HAP-1 (cell line): ENCODE measurements at regions not wholly inside any gene's neighbourhood (a gene's known extent, or its start where the extent isn't known, plus 50 kb on each side); places are given as distances from the start of the nearest gene placed in this dataset.
A peak's percentile ranks its signal among the peaks of the same experiment; 100 is the strongest.
"Not testable (repeated sequence)": the region's sequence is repeated elsewhere in the genome, so short reads cannot be mapped to it uniquely, and the experiment has no call there.

Experiments used
- DNase-seq, 2 experiments: peaks; one replicate each; pipeline ENCODE4 v3.0.0-alpha.2; 2016 to 2020; ENCODE audit warnings: low spot score in 2 of 2
- H3K27me3 ChIP-seq: fragments of 250-450 bp; sonication (Bioruptor Pico); 2 replicates; pipeline ENCODE4 v1.5.1; 2020; ENCODE audit warnings: low read depth, mild to moderate bottlenecking, moderate library complexity
- H3K36me3 ChIP-seq: fragments of 250-450 bp; sonication (Bioruptor Pico); replicated peaks from 2 replicates; pipeline ENCODE4 v1.5.1; 2020; ENCODE audit warnings: mild to moderate bottlenecking
- H3K4me1 ChIP-seq: fragments of 250-450 bp; sonication (Bioruptor Pico); 2 replicates; pipeline ENCODE4 v1.5.1; 2020; ENCODE audit warnings: mild to moderate bottlenecking
- H3K4me3 ChIP-seq: fragments of 250-450 bp; sonication (Bioruptor Pico); 2 replicates; pipeline ENCODE4 v1.5.1; 2020; ENCODE audit warnings: mild to moderate bottlenecking, moderate library complexity
- H3K9me3 ChIP-seq: fragments of 250-450 bp; sonication (Bioruptor Pico); 2 replicates; pipeline ENCODE4 v1.5.1; 2020; ENCODE audit warnings: mild to moderate bottlenecking, moderate library complexity
- in situ Hi-C: fragments of 300-500 bp; cut with MboI; formaldehyde crosslinking; loops from 3 replicates; pipeline ENCODE4 v1.14.3; 2020; ENCODE audit warnings: low sequenced_read_pairs, inconsistent platforms, mixed read lengths

GRCh38 chr16:27642756-27643155, 92.8 kb downstream of the KATNIP start:
- in situ Hi-C loops = loop anchor here (25.0 kb wide), 1 partner anchor 220 kb away; no protein-coding TSS in a partner anchor
- Histone ChIP-seq H3K9me3 (no peaks in the 10 kb centered on the region), H3K4me1 (no peaks in the 10 kb centered on the region), H3K27me3 (no peaks in the 10 kb centered on the region), H3K4me3 (no peak overlapping the region), H3K36me3 (no peaks in the 10 kb centered on the region)
- DNase-seq = peak in 1 of 2 experiments; percentile 21

GRCh38 chr16:27644165-27644564, 94.2 kb downstream of the KATNIP start:
- Histone ChIP-seq H3K27me3 (no peaks in the 10 kb centered on the region), H3K4me1 (no peaks in the 10 kb centered on the region), H3K9me3 (no peaks in the 10 kb centered on the region), H3K4me3 (no peak overlapping the region), H3K36me3 (no peaks in the 10 kb centered on the region)
- in situ Hi-C loops = loop anchor here (25.0 kb wide), 1 partner anchor 218 kb away; no protein-coding TSS in a partner anchor
- DNase-seq = peak in 1 of 2 experiments; percentile 14

DNA sequence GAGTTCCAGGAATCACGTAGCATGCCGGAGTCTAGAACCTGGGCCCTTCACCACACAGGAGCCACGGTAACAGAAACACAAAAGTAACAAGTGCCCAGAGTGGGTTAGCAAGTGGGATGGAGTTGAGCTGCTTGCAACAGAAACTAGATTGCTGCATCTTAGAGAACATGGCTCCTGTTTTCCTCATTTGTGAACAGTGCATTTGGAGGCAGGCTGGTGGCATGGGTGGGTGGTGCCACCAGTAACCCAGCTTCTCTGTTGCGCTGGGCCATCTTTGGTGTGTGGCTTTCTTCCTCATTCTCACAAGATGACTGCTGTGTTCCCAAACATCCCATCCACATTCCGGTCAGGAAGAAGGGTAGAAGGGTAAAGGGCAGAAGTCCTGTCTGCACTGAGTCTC, 95.5 kb downstream of the KATNIP start:
- Histone ChIP-seq H3K4me1 (no peaks in the 10 kb centered on the region), H3K27me3 (no peaks in the 10 kb centered on the region), H3K9me3 (no peaks in the 10 kb centered on the region), H3K36me3 (no peaks in the 10 kb centered on the region), H3K4me3 (no peak overlapping the region)
- in situ Hi-C loops = loop anchor here (25.0 kb wide), 1 partner anchor 217 kb away; no protein-coding TSS in a partner anchor
- no peak for DNase-seq

DNA sequence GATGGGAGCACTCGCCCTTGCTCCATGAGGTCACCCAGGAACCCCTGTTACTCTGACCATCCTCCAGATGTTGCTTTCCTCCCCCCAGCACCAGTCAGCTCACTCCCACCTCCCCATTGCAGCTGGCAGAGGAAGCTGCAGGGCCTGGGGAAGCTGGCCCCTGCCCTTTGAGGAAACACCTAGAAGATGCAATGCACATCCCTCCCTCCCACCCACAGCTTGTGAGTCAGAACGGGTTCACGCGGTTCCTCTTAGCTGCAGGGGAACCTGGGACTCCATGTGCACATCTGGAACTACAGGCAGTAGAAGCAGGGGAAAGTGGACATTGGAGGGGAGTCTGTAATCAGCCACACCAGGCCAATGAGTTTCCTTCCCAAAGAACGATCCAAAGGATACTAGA, 96.9 kb downstream of the KATNIP start:
- in situ Hi-C loops = loop anchor here (25.0 kb wide), 1 partner anchor 215 kb away; no protein-coding TSS in a partner anchor

DNA sequence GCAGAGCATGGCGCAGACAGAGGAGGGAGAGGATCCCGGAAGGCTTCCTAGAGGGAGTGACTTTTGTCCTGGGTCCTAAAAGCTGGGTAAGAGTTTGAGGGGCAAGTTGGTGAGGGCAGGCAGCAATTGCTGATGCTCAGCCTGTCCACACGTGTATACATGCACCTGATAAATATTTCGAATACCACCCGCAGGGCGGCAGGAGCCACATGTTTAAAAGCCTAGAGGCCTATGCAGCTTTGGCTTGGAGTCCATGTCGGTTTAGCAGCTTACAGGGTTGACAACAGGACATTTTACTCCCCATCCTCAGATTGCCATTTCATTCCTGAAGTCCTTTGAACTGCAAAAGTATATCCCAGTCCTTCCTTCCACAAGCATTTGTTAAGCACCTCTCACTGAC, 99.1 kb downstream of the KATNIP start:
- DNase-seq = no peak
- in situ Hi-C loops = loop anchor here (25.0 kb wide), 1 partner anchor 213 kb away; no protein-coding TSS in a partner anchor
- H3K9me3 ChIP-seq = no peaks in the 10 kb centered on the region
- no peaks in the 10 kb centered on the region for H3K36me3 ChIP-seq
- no peak overlapping the region for H3K4me3 ChIP-seq
- H3K4me1 ChIP-seq = no peaks in the 10 kb centered on the region
- no peaks in the 10 kb centered on the region for H3K27me3 ChIP-seq

More for the DNA sequence above, 96.9 kb downstream of the KATNIP start:
- Histone ChIP-seq H3K27me3 (no peaks in the 10 kb centered on the region), H3K4me1 (no peaks in the 10 kb centered on the region), H3K9me3 (no peaks in the 10 kb centered on the region), H3K4me3 (no peak overlapping the region), H3K36me3 (no peaks in the 10 kb centered on the region)
- DNase-seq = no peak

- no peak for DNase-seq
- H3K27me3 ChIP-seq = no peaks in the 10 kb centered on the region
- H3K36me3 ChIP-seq = no peaks in the 10 kb centered on the region
- no peaks in the 10 kb centered on the region for H3K9me3 ChIP-seq
- in situ Hi-C loops = no loop called here
- no peak overlapping the region for H3K4me3 ChIP-seq
- no peaks in the 10 kb centered on the region for H3K4me1 ChIP-seq
Measured at GRCh38 chr16:27650073-27650701, 100.2 kb downstream of the KATNIP start.

DNA sequence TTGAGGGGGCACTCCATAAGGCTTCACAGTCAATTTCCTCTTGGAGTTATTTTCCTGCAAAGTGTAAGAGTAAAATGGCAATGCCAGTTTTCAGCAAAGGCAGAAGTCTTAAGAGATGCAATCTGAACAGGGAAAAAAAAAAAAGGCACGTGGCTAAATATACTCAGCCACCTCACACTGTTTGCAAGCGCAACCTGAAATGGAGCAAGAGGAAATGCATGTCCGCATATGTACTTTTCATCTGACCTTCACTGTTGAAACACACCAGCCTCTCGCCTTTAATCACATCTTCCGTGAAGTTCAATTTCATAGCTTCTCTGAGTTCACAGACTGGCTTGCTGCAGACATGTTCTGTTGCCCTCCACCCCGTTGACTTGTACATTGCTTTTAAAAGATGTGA, 101.4 kb downstream of the KATNIP start:
- Histone ChIP-seq H3K4me3 (no peak overlapping the region), H3K27me3 (no peaks in the 10 kb centered on the region), H3K9me3 (no peaks in the 10 kb centered on the region), H3K36me3 (no peaks in the 10 kb centered on the region), H3K4me1 (no peaks in the 10 kb centered on the region)
- no peak for DNase-seq
- in situ Hi-C loops = no loop called here

DNA sequence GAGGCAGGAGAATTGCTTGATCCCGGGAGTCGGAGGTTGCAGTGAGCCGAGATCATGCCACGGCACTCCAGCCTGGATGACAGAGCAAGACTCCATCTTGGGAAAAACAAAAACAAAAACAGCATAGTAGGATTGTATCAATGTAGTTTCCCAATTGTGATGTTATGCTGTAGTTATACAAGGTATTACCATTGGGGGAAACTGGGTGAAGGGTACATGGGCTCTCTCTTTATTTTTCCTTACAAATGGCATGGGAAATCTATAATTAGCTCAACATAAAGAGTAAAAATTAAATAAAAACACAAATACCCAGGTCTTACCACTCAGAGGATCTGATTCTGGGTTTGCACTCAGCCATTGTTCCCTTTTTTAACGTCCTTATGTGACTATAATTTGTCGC, 107.9 kb downstream of the KATNIP start:
- DNase-seq = no peak
- Histone ChIP-seq H3K9me3 (no peaks in the 10 kb centered on the region), H3K4me3 (no peak overlapping the region), H3K4me1 (no peaks in the 10 kb centered on the region), H3K27me3 (no peaks in the 10 kb centered on the region), H3K36me3 (no peaks in the 10 kb centered on the region)
- in situ Hi-C loops = no loop called here

DNA sequence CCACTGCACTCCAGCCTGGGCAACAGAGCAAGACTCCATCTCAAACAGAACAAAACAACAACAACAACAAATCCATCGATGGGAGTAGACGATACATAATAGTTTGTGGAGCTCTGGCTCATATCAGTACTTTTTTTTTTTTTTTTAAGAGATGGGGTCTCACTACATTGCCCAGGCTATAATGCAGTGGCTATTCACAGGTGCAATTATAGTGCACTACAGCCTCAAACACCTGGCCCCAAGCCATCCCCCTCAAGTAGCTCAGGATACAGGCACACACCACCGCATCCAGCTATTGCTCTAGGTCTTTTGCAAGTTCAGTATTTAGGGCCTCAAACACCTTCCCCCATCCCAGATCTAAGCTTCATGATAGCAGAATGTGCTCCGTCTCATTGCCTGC, 110.6 kb downstream of the KATNIP start:
- DNase-seq = no peak
- in situ Hi-C loops = no loop called here

GRCh38 chr16:27663235-27663634, 113.3 kb downstream of the KATNIP start:
- H3K9me3 ChIP-seq, H3K36me3 ChIP-seq, in situ Hi-C loops, H3K4me3 ChIP-seq, DNase-seq, H3K27me3 ChIP-seq, H3K4me1 ChIP-seq: not testable (repeated sequence)

More for the DNA sequence above, 110.6 kb downstream of the KATNIP start:
- Histone ChIP-seq H3K27me3 (no peaks in the 10 kb centered on the region), H3K4me1 (no peaks in the 10 kb centered on the region), H3K4me3 (no peak overlapping the region), H3K36me3 (no peaks in the 10 kb centered on the region), H3K9me3 (no peaks in the 10 kb centered on the region)

DNA sequence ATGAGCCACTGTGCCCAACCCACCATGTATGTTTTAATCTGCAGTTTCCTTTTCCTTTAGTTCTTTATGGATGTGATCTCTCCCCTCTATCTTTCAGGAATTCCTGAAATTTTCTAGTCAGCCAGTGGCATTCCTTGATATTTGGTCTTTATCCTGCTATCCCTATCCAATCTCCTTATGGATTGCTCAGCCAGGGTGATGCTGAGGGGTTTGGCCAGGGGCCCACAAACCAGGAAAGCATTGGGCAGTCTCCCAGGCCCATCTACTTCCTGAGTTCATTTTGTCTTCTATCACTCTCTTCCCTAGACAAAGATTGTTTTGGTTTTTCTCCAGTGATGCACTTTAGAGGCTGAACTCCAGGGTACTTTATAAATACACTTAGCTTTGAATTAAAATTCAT, 115.9 kb downstream of the KATNIP start:
- Histone ChIP-seq H3K36me3 (no peaks in the 10 kb centered on the region), H3K4me3 (no peak overlapping the region), H3K4me1 (no peaks in the 10 kb centered on the region), H3K9me3 (no peaks in the 10 kb centered on the region), H3K27me3 (no peaks in the 10 kb centered on the region)
- in situ Hi-C loops = no loop called here
- DNase-seq = no peak

GRCh38 chr16:27670071-27670810, 120.3 kb downstream of the KATNIP start:
- Histone ChIP-seq H3K27me3 (no peaks in the 10 kb centered on the region), H3K4me3 (no peak overlapping the region), H3K36me3 (no peaks in the 10 kb centered on the region), H3K4me1 (no peaks in the 10 kb centered on the region), H3K9me3 (no peaks in the 10 kb centered on the region)
- in situ Hi-C loops = no loop called here
- DNase-seq = no peak

DNA sequence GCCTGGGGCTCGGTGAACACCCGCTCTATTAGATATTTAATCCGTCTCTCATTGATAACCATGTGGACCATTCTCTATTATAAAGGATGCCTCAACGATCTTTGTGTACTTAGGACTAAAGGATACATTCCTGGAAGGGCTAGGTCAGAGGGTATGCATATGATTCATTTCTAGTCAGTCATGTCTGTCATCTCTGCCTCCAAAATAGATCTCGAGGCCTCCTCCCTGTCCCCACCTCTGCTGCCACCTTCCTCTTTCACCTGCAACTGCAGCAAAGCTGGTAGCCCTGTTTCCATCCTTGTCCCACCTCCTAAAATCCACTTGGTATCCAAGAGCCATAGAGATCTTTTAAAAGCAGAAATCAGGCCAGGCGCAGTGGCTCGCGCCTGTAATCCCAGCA, 121.5 kb downstream of the KATNIP start:
- no peaks in the 10 kb centered on the region for H3K27me3 ChIP-seq
- no peaks in the 10 kb centered on the region for H3K9me3 ChIP-seq
- DNase-seq = peak in 1 of 2 experiments; percentile 11
- no peaks in the 10 kb centered on the region for H3K4me1 ChIP-seq
- in situ Hi-C loops = no loop called here
- no peaks in the 10 kb centered on the region for H3K36me3 ChIP-seq
- H3K4me3 ChIP-seq = no peak overlapping the region

DNA sequence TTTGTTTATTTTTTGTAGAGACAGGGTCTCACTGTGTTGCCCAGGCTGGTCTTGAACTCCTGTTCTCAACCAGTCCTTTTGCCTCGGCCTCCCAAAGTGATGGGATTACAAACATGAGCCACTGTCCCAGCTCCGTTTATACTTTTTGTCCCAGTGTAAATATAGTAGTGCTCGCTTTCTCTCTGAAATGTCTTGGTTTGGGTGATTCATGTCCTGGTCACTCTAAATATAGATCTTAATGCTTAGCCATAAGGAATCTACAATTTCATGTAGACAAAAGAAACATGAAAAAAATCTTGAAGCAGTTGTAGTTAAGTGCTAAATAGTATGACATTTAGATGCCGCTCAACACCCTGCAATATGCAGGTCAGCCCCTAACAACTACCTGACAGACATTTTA, 126.9 kb downstream of the KATNIP start:
- in situ Hi-C loops = no loop called here
- Histone ChIP-seq H3K36me3 (no peaks in the 10 kb centered on the region), H3K4me1 (no peaks in the 10 kb centered on the region), H3K27me3 (no peaks in the 10 kb centered on the region), H3K9me3 (no peaks in the 10 kb centered on the region), H3K4me3 (no peak overlapping the region)
- DNase-seq = no peak
